OCI-LY1 (cell line): ENCODE measurements at regions not wholly inside any gene's neighbourhood (a gene's known extent, or its start where the extent isn't known, plus 50 kb on each side); places are given as distances from the start of the nearest gene placed in this dataset.

Source experiments
- H2AFZ ChIP-seq: fragments of 200-600 bp; sonication (generic), shearing (Covaris generic); 2 replicates; pipeline ENCODE4 v1.6.0; 2014; ENCODE audit warnings: antibody characterized with exemption, mild to moderate bottlenecking, low read length
- H3F3A ChIP-seq: fragments of 200-600 bp; sonication (generic), shearing (Covaris generic); 2 replicates; pipeline ENCODE4 v1.6.0; 2014; ENCODE audit warnings: mild to moderate bottlenecking, antibody characterized with exemption, low read length, moderate library complexity; ENCODE audit not compliant: insufficient read depth
- H3K27ac ChIP-seq: fragments of 200-600 bp; sonication (generic); 2 replicates; pipeline ENCODE4 v1.5.1; 2014; ENCODE audit warnings: low read length, mixed run types, mild to moderate bottlenecking, low read depth; ENCODE audit not compliant: poor library complexity, severe bottlenecking
- H3K27me3 ChIP-seq: fragments of 200-600 bp; sonication (generic); 2 replicates; pipeline ENCODE4 v1.6.0; 2014; ENCODE audit warnings: antibody characterized with exemption, mild to moderate bottlenecking, low read length, moderate library complexity; ENCODE audit not compliant: insufficient read depth
- H3K36me3 ChIP-seq: fragments of 200-600 bp; sonication (generic); 2 replicates; pipeline ENCODE4 v1.6.1; 2014; ENCODE audit warnings: mild to moderate bottlenecking, antibody characterized with exemption, low read length, moderate library complexity, mixed read lengths; ENCODE audit not compliant: insufficient read depth
- H3K4me1 ChIP-seq: fragments of 200-600 bp; sonication (generic); 2 replicates; pipeline ENCODE4 v1.5.1; 2014; ENCODE audit warnings: mild to moderate bottlenecking, low read length, moderate library complexity; ENCODE audit not compliant: insufficient read depth, severe bottlenecking
- H3K4me2 ChIP-seq: fragments of 200-600 bp; sonication (generic), shearing (Covaris generic); 2 replicates; pipeline ENCODE4 v1.6.1; 2014; ENCODE audit warnings: low read length
- H3K4me3 ChIP-seq: fragments of 200-600 bp; sonication (generic); 2 replicates; pipeline ENCODE4 v1.5.1; 2014; ENCODE audit warnings: low read length, low read depth, mild to moderate bottlenecking, mixed read lengths; ENCODE audit not compliant: poor library complexity, severe bottlenecking
- H3K79me2 ChIP-seq: fragments of 200-600 bp; shearing (Covaris generic); 2 replicates; pipeline ENCODE4 v1.6.1; 2016; ENCODE audit warnings: mixed run types, low read length, mixed read lengths; ENCODE audit not compliant: insufficient read depth
- H3K9ac ChIP-seq: fragments of 200-600 bp; sonication (generic), shearing (Covaris generic); 2 replicates; pipeline ENCODE4 v1.6.1; 2014; ENCODE audit warnings: mild to moderate bottlenecking, low read length, mixed read lengths
- H3K9me2 ChIP-seq: fragments of 200-600 bp; sonication (generic), shearing (Covaris generic); 2 replicates; pipeline ENCODE4 v1.6.1; 2014; ENCODE audit warnings: low read depth, mild to moderate bottlenecking, low read length, mixed read lengths
- H3K9me3 ChIP-seq: fragments of 200-600 bp; shearing (Covaris generic); 2 replicates; pipeline ENCODE4 v1.6.1; 2014; ENCODE audit warnings: low read length, mixed read lengths
- H4K20me1 ChIP-seq: fragments of 200-600 bp; sonication (generic), shearing (Covaris generic); 2 replicates; pipeline ENCODE4 v1.6.0; 2016; ENCODE audit warnings: mild to moderate bottlenecking, low read length; ENCODE audit not compliant: insufficient read depth
- CTCF ChIP-seq: fragments of 200-600 bp; sonication (generic), shearing (Covaris generic); IDR thresholded peaks from 2 replicates; pipeline ENCODE4 v1.5.1; 2017; ENCODE audit warnings: mild to moderate bottlenecking, antibody characterized with exemption, low read length, moderate library complexity, mixed read lengths
- EZH2 ChIP-seq: fragments of 200-600 bp; sonication (generic), shearing (Covaris generic); IDR thresholded peaks from 2 replicates; pipeline ENCODE4 v1.8.0; 2017; ENCODE audit warnings: borderline replicate concordance, mixed run types, mild to moderate bottlenecking, antibody characterized with exemption, low read length, moderate library complexity, mixed read lengths

- Histone ChIP-seq H3K36me3 (no peaks in the 10 kb centered on the region), H3K79me2 (no peaks in the 10 kb centered on the region), H3K4me1 (no peaks in the 10 kb centered on the region), H3K9me3 (no peaks in the 10 kb centered on the region), H3K9me2 (no peaks in the 10 kb centered on the region), H3K4me2 (no peak overlapping the region), H3K9ac (no peak overlapping the region), H3K4me3 (no peak overlapping the region), H3K27ac (no peak overlapping the region), H3K27me3 (peaks cover 5% of the 10 kb centered on the region; the same call in 1 of the 2 replicates), H2AFZ (no peak overlapping the region), H4K20me1 (no peaks in the 10 kb centered on the region), H3F3A (no peaks in the 10 kb centered on the region)
- no peak for TF ChIP-seq EZH2
- no peak for TF ChIP-seq CTCF
These were observed 135.5 kb downstream of the IRF8 start for GRCh38 chr16:86034421-86034919.

- H3K79me2 ChIP-seq, result no peaks in the 10 kb centered on the region
- H3K36me3 ChIP-seq, result no peaks in the 10 kb centered on the region
- H3K4me3 ChIP-seq, result no peak overlapping the region
- TF ChIP-seq CTCF (no peak), EZH2 (no peak)
- H3K27ac ChIP-seq, result no peak overlapping the region
- H3K27me3 ChIP-seq, result peaks cover 7% of the 10 kb centered on the region; the same call in 1 of the 2 replicates
- no peaks in the 10 kb centered on the region for H3K9me3 ChIP-seq
- no peaks in the 10 kb centered on the region for H4K20me1 ChIP-seq
- no peaks in the 10 kb centered on the region for H3K4me1 ChIP-seq
- H3K9me2 ChIP-seq, result no peaks in the 10 kb centered on the region
- no peak overlapping the region for H3K9ac ChIP-seq
- no peaks in the 10 kb centered on the region for H3F3A ChIP-seq
- no peak overlapping the region for H2AFZ ChIP-seq
- no peak overlapping the region for H3K4me2 ChIP-seq
These were observed 136.9 kb downstream of the IRF8 start for GRCh38 chr16:86035906-86036305.

- Histone ChIP-seq H3K9ac (no peak overlapping the region), H3K79me2 (no peaks in the 10 kb centered on the region), H3K27ac (no peak overlapping the region), H3K36me3 (no peaks in the 10 kb centered on the region), H4K20me1 (no peaks in the 10 kb centered on the region), H3K9me2 (no peaks in the 10 kb centered on the region), H3K9me3 (no peaks in the 10 kb centered on the region), H3K4me2 (no peak overlapping the region), H3F3A (no peaks in the 10 kb centered on the region), H2AFZ (no peak overlapping the region), H3K4me1 (no peaks in the 10 kb centered on the region), H3K27me3 (peaks cover 3% of the 10 kb centered on the region; the same call in 1 of the 2 replicates), H3K4me3 (no peak overlapping the region)
- TF ChIP-seq EZH2 (no peak), CTCF (no peak)
These were observed 139.3 kb downstream of the IRF8 start for GRCh38 chr16:86037999-86038925.
